ENCODE measurements at regions not wholly inside any gene's neighbourhood (a gene's known extent, or its start where the extent isn't known, plus 50 kb on each side); places are given as distances from the start of the nearest gene placed in this dataset.
"Not testable (repeated sequence)": the region's sequence is repeated elsewhere in the genome, so short reads cannot be mapped to it uniquely, and the experiment has no call there.

- H3K27ac Mint-ChIP-seq, result no peak overlapping the region
- no peak overlapping the region for H3K4me3 Mint-ChIP-seq
Observed at GRCh38 chr3:5840056-5840455, 652.5 kb downstream of the EDEM1 start.

GRCh38 chr3:5841599-5841998 lies 654.1 kb downstream of the EDEM1 start:
- Mint-ChIP-seq H3K9me3 (peaks cover 9% of the 10 kb centered on the region), H3K27ac (no peak overlapping the region), H3K4me3 (no peak overlapping the region), H3K36me3 (no peaks in the 10 kb centered on the region), H3K4me1 (no peaks in the 10 kb centered on the region)
- no peak for DNase-seq (ENCODE audit: low spot score in 2 of 2)
- ATAC-seq, result no peak

More at GRCh38 chr3:5840056-5840455, 652.5 kb downstream of the EDEM1 start:
- ATAC-seq (no peak), DNase-seq (ENCODE audit: low spot score in 2 of 2) (no peak)
- H3K36me3 Mint-ChIP-seq, result no peaks in the 10 kb centered on the region
- peaks cover 20% of the 10 kb centered on the region for H3K9me3 Mint-ChIP-seq
- H3K4me1 Mint-ChIP-seq, result no peaks in the 10 kb centered on the region

- no peaks in the 10 kb centered on the region for H3K36me3 Mint-ChIP-seq
- ATAC-seq (no peak), DNase-seq (ENCODE audit: low spot score in 2 of 2) (no peak)
- no peak overlapping the region for H3K27ac Mint-ChIP-seq
- peaks cover 2% of the 10 kb centered on the region for H3K9me3 Mint-ChIP-seq
- H3K4me1 Mint-ChIP-seq, result no peaks in the 10 kb centered on the region
- H3K4me3 Mint-ChIP-seq, result no peak overlapping the region
Observed at GRCh38 chr3:5846261-5846660, 658.8 kb downstream of the EDEM1 start.

- ATAC-seq (no peak), DNase-seq (ENCODE audit: low spot score in 2 of 2) (no peak)
- Mint-ChIP-seq H3K36me3 (no peaks in the 10 kb centered on the region), H3K4me3 (no peak overlapping the region), H3K27ac (no peak overlapping the region), H3K4me1 (no peaks in the 10 kb centered on the region), H3K9me3 (peaks cover 11% of the 10 kb centered on the region)
Observed at GRCh38 chr3:5861151-5861550, 673.6 kb downstream of the EDEM1 start.

- Mint-ChIP-seq H3K4me1 (no peaks in the 10 kb centered on the region), H3K27ac (no peak overlapping the region), H3K4me3 (no peak overlapping the region), H3K9me3 (peaks cover 5% of the 10 kb centered on the region), H3K36me3 (no peaks in the 10 kb centered on the region)
- ATAC-seq (no peak), DNase-seq (ENCODE audit: low spot score in 2 of 2) (no peak)
Observed at GRCh38 chr3:5874931-5875341, 687.4 kb downstream of the EDEM1 start.

- H3K27ac Mint-ChIP-seq, result no peak overlapping the region
- no peaks in the 10 kb centered on the region for H3K36me3 Mint-ChIP-seq
- H3K4me3 Mint-ChIP-seq, result no peak overlapping the region
- peaks cover 8% of the 10 kb centered on the region for H3K9me3 Mint-ChIP-seq
- DNase-seq (ENCODE audit: low spot score in 2 of 2) (no peak), ATAC-seq (no peak)
- no peaks in the 10 kb centered on the region for H3K4me1 Mint-ChIP-seq
Observed at GRCh38 chr3:5888851-5889250, 701.3 kb downstream of the EDEM1 start.

GRCh38 chr3:5889374-5889773 lies 701.9 kb downstream of the EDEM1 start:
- Mint-ChIP-seq H3K4me3 (no peak overlapping the region), H3K9me3 (peaks cover 8% of the 10 kb centered on the region), H3K27ac (no peak overlapping the region), H3K36me3 (no peaks in the 10 kb centered on the region), H3K4me1 (no peaks in the 10 kb centered on the region)
- ATAC-seq, result no peak
- no peak for DNase-seq (ENCODE audit: low spot score in 2 of 2)

GRCh38 chr3:5891711-5892110 lies 704.2 kb downstream of the EDEM1 start:
- H3K9me3 Mint-ChIP-seq, result peaks cover 8% of the 10 kb centered on the region
- no peaks in the 10 kb centered on the region for H3K4me1 Mint-ChIP-seq
- H3K4me3 Mint-ChIP-seq, result no peak overlapping the region
- DNase-seq (ENCODE audit: low spot score in 2 of 2) (no peak), ATAC-seq (no peak)
- no peaks in the 10 kb centered on the region for H3K36me3 Mint-ChIP-seq
- H3K27ac Mint-ChIP-seq, result no peak overlapping the region

- Mint-ChIP-seq H3K36me3 (no peaks in the 10 kb centered on the region), H3K9me3 (peaks cover 8% of the 10 kb centered on the region), H3K4me3 (no peak overlapping the region), H3K27ac (no peak overlapping the region), H3K4me1 (no peaks in the 10 kb centered on the region)
- no peak for ATAC-seq
- no peak for DNase-seq (ENCODE audit: low spot score in 2 of 2)
Observed at GRCh38 chr3:5898106-5898505, 710.6 kb downstream of the EDEM1 start.

- Mint-ChIP-seq H3K27ac (no peak overlapping the region), H3K4me1 (no peaks in the 10 kb centered on the region), H3K36me3 (no peaks in the 10 kb centered on the region), H3K9me3 (peaks cover 10% of the 10 kb centered on the region), H3K4me3 (no peak overlapping the region)
- DNase-seq (ENCODE audit: low spot score in 2 of 2), result no peak
- no peak for ATAC-seq
Observed at GRCh38 chr3:5899014-5899761, 711.7 kb downstream of the EDEM1 start.

- Mint-ChIP-seq H3K9me3 (peaks cover 14% of the 10 kb centered on the region), H3K27ac (no peak overlapping the region), H3K36me3 (no peaks in the 10 kb centered on the region), H3K4me3 (no peak overlapping the region), H3K4me1 (no peaks in the 10 kb centered on the region)
- ATAC-seq, result no peak
- DNase-seq (ENCODE audit: low spot score in 2 of 2), result no peak
Observed at GRCh38 chr3:5917932-5918331, 730.4 kb downstream of the EDEM1 start.

GRCh38 chr3:5918626-5919025 lies 731.1 kb downstream of the EDEM1 start:
- Mint-ChIP-seq H3K4me3 (no peak overlapping the region), H3K4me1 (no peaks in the 10 kb centered on the region), H3K36me3 (no peaks in the 10 kb centered on the region), H3K27ac (no peak overlapping the region), H3K9me3 (peaks cover 18% of the 10 kb centered on the region)
- DNase-seq (ENCODE audit: low spot score in 2 of 2), result no peak
- no peak for ATAC-seq

GRCh38 chr3:5929027-5929426 lies 741.5 kb downstream of the EDEM1 start:
- Mint-ChIP-seq H3K27ac (no peak overlapping the region), H3K36me3 (no peaks in the 10 kb centered on the region), H3K4me1 (no peaks in the 10 kb centered on the region), H3K4me3 (no peak overlapping the region), H3K9me3 (peaks cover 2% of the 10 kb centered on the region)
- ATAC-seq (no peak), DNase-seq (ENCODE audit: low spot score in 2 of 2) (no peak)

- H3K9me3 Mint-ChIP-seq, result peaks cover 18% of the 10 kb centered on the region
- H3K4me1 Mint-ChIP-seq; DNase-seq (ENCODE audit: low spot score in 2 of 2); H3K4me3 Mint-ChIP-seq; ATAC-seq; H3K36me3 Mint-ChIP-seq; H3K27ac Mint-ChIP-seq: not testable (repeated sequence)
Observed at GRCh38 chr3:5944061-5944460, 756.6 kb downstream of the EDEM1 start.

GRCh38 chr3:5948084-5948483 lies 760.6 kb downstream of the EDEM1 start:
- no peak overlapping the region for H3K4me3 Mint-ChIP-seq
- H3K36me3 Mint-ChIP-seq, result no peaks in the 10 kb centered on the region
- H3K27ac Mint-ChIP-seq, result no peak overlapping the region
- DNase-seq (ENCODE audit: low spot score in 2 of 2) (no peak), ATAC-seq (no peak)
- H3K9me3 Mint-ChIP-seq, result peaks cover 5% of the 10 kb centered on the region
- no peaks in the 10 kb centered on the region for H3K4me1 Mint-ChIP-seq

GRCh38 chr3:5951026-5951425 lies 763.5 kb downstream of the EDEM1 start:
- H3K36me3 Mint-ChIP-seq, result no peaks in the 10 kb centered on the region
- ATAC-seq (no peak), DNase-seq (ENCODE audit: low spot score in 2 of 2) (no peak)
- H3K4me3 Mint-ChIP-seq, result no peak overlapping the region
- H3K27ac Mint-ChIP-seq, result no peak overlapping the region
- H3K4me1 Mint-ChIP-seq, result no peaks in the 10 kb centered on the region
- H3K9me3 Mint-ChIP-seq, result peaks cover 14% of the 10 kb centered on the region

- no peaks in the 10 kb centered on the region for H3K4me1 Mint-ChIP-seq
- H3K36me3 Mint-ChIP-seq, result no peaks in the 10 kb centered on the region
- H3K27ac Mint-ChIP-seq, result no peak overlapping the region
- H3K9me3 Mint-ChIP-seq, result peaks cover 13% of the 10 kb centered on the region
- DNase-seq (ENCODE audit: low spot score in 2 of 2) (no peak), ATAC-seq (no peak)
- no peak overlapping the region for H3K4me3 Mint-ChIP-seq
Observed at GRCh38 chr3:5972586-5972985, 785.1 kb downstream of the EDEM1 start.
